Epithelial cell of esophagus (primary cell): ENCODE measurements at regions not wholly inside any gene's neighbourhood (a gene's known extent, or its start where the extent isn't known, plus 50 kb on each side); places are given as distances from the start of the nearest gene placed in this dataset.

Source experiments
- DNase-seq: peaks from one replicate; pipeline ENCODE4 v3.0.0; 2010; ENCODE audit warnings: low read depth
- H3K4me3 ChIP-seq: 2 replicates; pipeline ENCODE4 v1.5.1; 2011; ENCODE audit warnings: mild to moderate bottlenecking, low read length, control low read depth
- TF ChIP-seq, protein P1 (sequence below): IDR thresholded peaks from 2 replicates; pipeline ENCODE4 v1.5.1; 2011; ENCODE audit warnings: low read depth, mild to moderate bottlenecking, low read length, control low read depth, inconsistent platforms; ENCODE audit not compliant: insufficient read depth; ENCODE audit errors: missing control alignments

DNA sequence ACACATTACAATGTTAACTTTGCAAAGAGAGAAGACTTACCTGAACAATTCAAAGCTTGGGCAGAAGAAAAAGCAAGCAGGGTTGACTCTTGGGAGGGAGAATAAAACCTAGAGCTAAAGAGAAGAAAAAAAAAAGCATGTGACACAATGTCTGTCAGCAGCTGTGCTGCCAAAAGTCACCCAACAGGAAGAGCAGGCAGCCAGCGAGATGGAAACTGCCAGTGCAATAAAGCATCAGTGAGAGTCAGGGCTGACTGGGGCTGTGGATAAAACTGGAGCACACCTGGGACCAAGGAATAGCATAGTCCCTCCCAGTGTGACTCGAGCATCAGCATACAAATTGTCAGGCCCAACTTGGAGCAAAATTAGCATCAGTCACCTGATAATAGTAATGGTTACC lies 65.0 kb upstream of the SLC22A15 start:
- H3K4me3 ChIP-seq = no peak overlapping the region
- TF ChIP-seq, protein P1, sequence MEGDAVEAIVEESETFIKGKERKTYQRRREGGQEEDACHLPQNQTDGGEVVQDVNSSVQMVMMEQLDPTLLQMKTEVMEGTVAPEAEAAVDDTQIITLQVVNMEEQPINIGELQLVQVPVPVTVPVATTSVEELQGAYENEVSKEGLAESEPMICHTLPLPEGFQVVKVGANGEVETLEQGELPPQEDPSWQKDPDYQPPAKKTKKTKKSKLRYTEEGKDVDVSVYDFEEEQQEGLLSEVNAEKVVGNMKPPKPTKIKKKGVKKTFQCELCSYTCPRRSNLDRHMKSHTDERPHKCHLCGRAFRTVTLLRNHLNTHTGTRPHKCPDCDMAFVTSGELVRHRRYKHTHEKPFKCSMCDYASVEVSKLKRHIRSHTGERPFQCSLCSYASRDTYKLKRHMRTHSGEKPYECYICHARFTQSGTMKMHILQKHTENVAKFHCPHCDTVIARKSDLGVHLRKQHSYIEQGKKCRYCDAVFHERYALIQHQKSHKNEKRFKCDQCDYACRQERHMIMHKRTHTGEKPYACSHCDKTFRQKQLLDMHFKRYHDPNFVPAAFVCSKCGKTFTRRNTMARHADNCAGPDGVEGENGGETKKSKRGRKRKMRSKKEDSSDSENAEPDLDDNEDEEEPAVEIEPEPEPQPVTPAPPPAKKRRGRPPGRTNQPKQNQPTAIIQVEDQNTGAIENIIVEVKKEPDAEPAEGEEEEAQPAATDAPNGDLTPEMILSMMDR = no peak
- DNase-seq = peak; percentile 80

- no peak overlapping the region for H3K4me3 ChIP-seq
- no peak for DNase-seq
- TF ChIP-seq, protein P1 = no peak
These were observed 64.2 kb upstream of the SLC22A15 start for GRCh38 chr1:115912116-115912515.

DNA sequence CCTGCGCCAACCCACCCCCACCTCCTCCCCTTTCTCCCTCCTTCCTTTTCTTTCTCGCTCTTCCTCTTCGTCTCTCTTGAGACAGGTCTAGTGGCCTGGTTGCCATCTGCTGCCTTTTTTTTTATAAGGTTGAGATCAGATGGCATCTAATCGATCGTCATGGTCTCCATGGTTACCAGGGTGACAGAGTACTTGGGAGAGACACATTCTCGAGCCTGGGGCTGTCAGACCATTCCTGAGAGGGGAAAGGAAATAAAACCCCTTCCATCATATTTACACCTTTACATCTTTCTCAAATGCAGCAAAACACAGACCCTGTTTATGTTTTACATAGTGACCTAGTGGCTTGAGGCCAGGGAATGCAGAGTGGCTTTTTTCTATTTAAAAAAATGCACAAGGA lies 53.5 kb upstream of the SLC22A15 start:
- TF ChIP-seq, protein P1 = no peak
- DNase-seq = no peak
- no peak overlapping the region for H3K4me3 ChIP-seq

- peak; percentile 17 for DNase-seq
- H3K4me3 ChIP-seq = no peak overlapping the region
- TF ChIP-seq, protein P1 = no peak
These were observed 51.5 kb upstream of the SLC22A15 start for GRCh38 chr1:115924770-115925169.

GRCh38 chr1:115925467-115925866 lies 50.8 kb upstream of the SLC22A15 start:
- H3K4me3 ChIP-seq = no peak overlapping the region
- TF ChIP-seq, protein P1 = no peak
- no peak for DNase-seq
